CD8-positive, alpha-beta memory T cell (primary cell): ENCODE measurements at regions not wholly inside any gene's neighbourhood (a gene's known extent, or its start where the extent isn't known, plus 50 kb on each side); places are given as distances from the start of the nearest gene placed in this dataset.
"Not testable (repeated sequence)": the region's sequence is repeated elsewhere in the genome, so short reads cannot be mapped to it uniquely, and the experiment has no call there.

Source experiments
- CTCF ChIA-PET: fragments of 350-600 bp; sonication (Branson Sonifier 250); formaldehyde crosslinking; loops from one replicate; lab custom pipeline; 2021; ENCODE audit warnings: antibody characterized with exemption; lab: Charles Lee
- POLR2A ChIA-PET: fragments of 350-600 bp; sonication (Branson Sonifier 250); formaldehyde crosslinking; loops from one replicate; lab custom pipeline; 2021; ENCODE audit warnings: antibody characterized with exemption; lab: Charles Lee
- DNase-seq, 5 donors: peaks; one replicate each; pipeline versions ENCODE4 v3.0.0 to v3.0.0-alpha.2; 2020 to 2022; ENCODE audit warnings: mixed read lengths in 1 of 5
- H3K27ac ChIP-seq: one replicate; pipeline ENCODE4 v1.7.0; 2013; ENCODE audit warnings: low read depth, mild to moderate bottlenecking, low read length, moderate library complexity
- H3K27me3 ChIP-seq: 2 replicates; pipeline ENCODE4 v1.7.0; 2013; ENCODE audit warnings: low read length, mild to moderate bottlenecking; ENCODE audit not compliant: insufficient read depth, poor library complexity, severe bottlenecking
- H3K36me3 ChIP-seq: 2 replicates; pipeline ENCODE4 v1.7.0; 2013; ENCODE audit warnings: mild to moderate bottlenecking, low read length, moderate library complexity; ENCODE audit not compliant: insufficient read depth
- H3K4me1 ChIP-seq: 2 replicates; pipeline ENCODE4 v1.7.0; 2013; ENCODE audit warnings: mild to moderate bottlenecking, low read length, moderate library complexity; ENCODE audit not compliant: insufficient read depth
- H3K4me3 ChIP-seq: 2 replicates; pipeline ENCODE4 v1.7.0; 2013; ENCODE audit warnings: mild to moderate bottlenecking, low read length
- H3K9me3 ChIP-seq: 2 replicates; pipeline ENCODE4 v1.7.0; 2013; ENCODE audit warnings: mild to moderate bottlenecking, low read length
- H3K27ac Mint-ChIP-seq, 8 donors: one replicate each; pipeline ENCODE4 v1.8.0; 2020 to 2021; ENCODE audit warnings: mixed read lengths in 8 of 8, mild to moderate bottlenecking in 6 of 8, inconsistent platforms in 3 of 8, moderate library complexity in 3 of 8
- H3K27me3 Mint-ChIP-seq, 2 donors: one replicate each; pipeline ENCODE4 v1.8.0; 2020 to 2021; ENCODE audit warnings: mixed read lengths in 2 of 2, mild to moderate bottlenecking in 1 of 2, moderate library complexity in 1 of 2
- H3K36me3 Mint-ChIP-seq, 3 donors: one replicate each; pipeline ENCODE4 v1.8.0; 2020 to 2021; ENCODE audit warnings: mixed read lengths in 3 of 3, inconsistent platforms in 1 of 3, mild to moderate bottlenecking in 1 of 3
- H3K4me1 Mint-ChIP-seq, 3 donors: one replicate each; pipeline ENCODE4 v1.8.0; 2020 to 2021; ENCODE audit warnings: mixed read lengths in 3 of 3, inconsistent platforms in 1 of 3, mild to moderate bottlenecking in 1 of 3
- H3K4me3 Mint-ChIP-seq, 7 donors: one replicate each; pipeline ENCODE4 v1.8.0; 2020 to 2021; ENCODE audit warnings: mixed read lengths in 7 of 7, mild to moderate bottlenecking in 6 of 7, moderate library complexity in 4 of 7, inconsistent platforms in 2 of 7
- H3K9me3 Mint-ChIP-seq, 5 donors: one replicate each; pipeline ENCODE4 v1.8.0; 2020 to 2022; ENCODE audit warnings: mixed read lengths in 5 of 5, mild to moderate bottlenecking in 3 of 5, moderate library complexity in 2 of 5, inconsistent platforms in 1 of 5

- Mint-ChIP-seq H3K4me1 (no peaks in the 10 kb centered on the region), H3K4me3 (no peak overlapping the region), H3K27ac (peak overlapping the region in 1 of 8 donors; percentile 4), H3K9me3 (no peaks in the 10 kb centered on the region), H3K27me3 (peaks cover 6 to 24% of the 10 kb centered on the region in 2 donors), H3K36me3 (peaks cover 0 to 3% (median 0%) of the 10 kb centered on the region in 3 donors)
- POLR2A ChIA-PET, result no interaction called here
- peaks cover 4% of the 10 kb centered on the region for H3K27me3 ChIP-seq
- CTCF ChIA-PET, result no interaction called here
- H3K4me3 ChIP-seq, result no peak overlapping the region
- H3K36me3 ChIP-seq, result no peaks in the 10 kb centered on the region
- H3K9me3 ChIP-seq, result no peaks in the 10 kb centered on the region
- no peaks in the 10 kb centered on the region for H3K4me1 ChIP-seq
- no peak overlapping the region for H3K27ac ChIP-seq
- DNase-seq, result no peak
Observed at GRCh38 chr7:148500978-148501377, 89.6 kb upstream of the C7orf33 start.

DNA sequence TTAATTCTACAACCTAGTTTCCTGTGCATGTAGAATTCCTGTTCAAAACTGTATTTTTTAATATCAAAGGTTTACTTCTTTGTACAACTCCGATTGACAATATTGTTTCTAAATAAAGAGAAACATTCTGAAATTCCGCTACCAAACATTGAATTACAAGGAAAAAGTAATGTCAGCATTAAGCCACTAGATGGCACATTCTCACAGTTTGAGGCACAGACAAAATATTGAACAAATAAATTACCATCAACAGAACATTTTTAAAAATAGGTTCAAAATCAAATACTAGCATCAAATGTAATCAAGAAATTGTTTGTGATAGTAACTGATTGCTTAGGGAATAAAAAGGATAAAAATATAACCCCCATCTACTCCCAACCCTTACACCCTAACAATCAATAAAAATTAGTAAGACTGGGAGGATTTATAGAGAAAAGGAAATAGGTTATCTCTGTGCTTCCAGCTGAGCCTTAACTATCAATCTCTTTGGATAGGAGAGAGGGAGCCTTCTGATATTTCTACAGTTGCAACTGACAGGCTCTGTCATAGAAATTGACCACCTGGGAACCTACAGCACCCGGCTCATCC lies 86.6 kb upstream of the C7orf33 start:
- peaks cover 7 to 17% (median 16%) of the 10 kb centered on the region in 3 donors for H3K4me1 Mint-ChIP-seq
- no peaks in the 10 kb centered on the region for H3K9me3 Mint-ChIP-seq
- ChIA-PET CTCF (interaction anchor here (1.2 to 1.7 kb wide), 4 partner anchors 459 to 466 kb away, joined by 4 to 10 read pairs (median 4); no protein-coding TSS in a partner anchor), POLR2A (no interaction called here)
- H3K27me3 Mint-ChIP-seq, result peaks cover 6 to 24% of the 10 kb centered on the region in 2 donors
- Histone ChIP-seq H3K4me3 (no peak overlapping the region), H3K4me1 (no peaks in the 10 kb centered on the region), H3K27me3 (peaks cover 4% of the 10 kb centered on the region), H3K36me3 (no peaks in the 10 kb centered on the region), H3K9me3 (no peaks in the 10 kb centered on the region), H3K27ac (no peak overlapping the region)
- no peak overlapping the region for H3K27ac Mint-ChIP-seq
- H3K36me3 Mint-ChIP-seq, result no peaks in the 10 kb centered on the region
- DNase-seq, result peak in 2 of 5 donors; percentile 29 to 39
- no peak overlapping the region for H3K4me3 Mint-ChIP-seq

GRCh38 chr7:148505645-148506375 lies 84.8 kb upstream of the C7orf33 start:
- H3K27ac ChIP-seq, result no peak overlapping the region
- no peaks in the 10 kb centered on the region for H3K9me3 ChIP-seq
- Mint-ChIP-seq H3K27ac (no peak overlapping the region), H3K4me3 (no peak overlapping the region), H3K9me3 (no peaks in the 10 kb centered on the region), H3K27me3 (peaks cover 6 to 16% of the 10 kb centered on the region in 2 donors), H3K36me3 (no peaks in the 10 kb centered on the region), H3K4me1 (peaks cover 7 to 17% (median 16%) of the 10 kb centered on the region in 3 donors)
- ChIA-PET CTCF (interaction anchor here (1.0 to 1.7 kb wide), 3 partner anchors 10 to 462 kb away, joined by 3 to 10 read pairs (median 3); no protein-coding TSS in a partner anchor), POLR2A (no interaction called here)
- no peaks in the 10 kb centered on the region for H3K4me1 ChIP-seq
- DNase-seq, result no peak
- H3K36me3 ChIP-seq, result no peaks in the 10 kb centered on the region
- H3K4me3 ChIP-seq, result no peak overlapping the region
- no peaks in the 10 kb centered on the region for H3K27me3 ChIP-seq

- H3K4me3 ChIP-seq, H3K27ac ChIP-seq, H3K27me3 Mint-ChIP-seq, H3K27me3 ChIP-seq, DNase-seq, POLR2A ChIA-PET, H3K4me1 ChIP-seq, H3K36me3 Mint-ChIP-seq, H3K9me3 ChIP-seq, H3K9me3 Mint-ChIP-seq, H3K36me3 ChIP-seq: not testable (repeated sequence)
- H3K27ac Mint-ChIP-seq, result peak overlapping the region in 3 of 8 donors; percentile 20 to 65 (median 64)
- CTCF ChIA-PET, result interaction anchor here (1.0 kb wide), 2 partner anchors 434 to 459 kb away, joined by 3 read pairs; no protein-coding TSS in a partner anchor
- peak overlapping the region in 3 of 7 donors; percentile 19 to 34 (median 23) for H3K4me3 Mint-ChIP-seq
- peaks cover 7 to 17% (median 16%) of the 10 kb centered on the region in 3 donors for H3K4me1 Mint-ChIP-seq
Observed at GRCh38 chr7:148507064-148507573, 83.4 kb upstream of the C7orf33 start.

GRCh38 chr7:148507787-148508186 lies 82.8 kb upstream of the C7orf33 start:
- no peaks in the 10 kb centered on the region for H3K4me1 ChIP-seq
- no peaks in the 10 kb centered on the region for H3K27me3 ChIP-seq
- peaks cover 3 to 8% of the 10 kb centered on the region in 2 donors for H3K27me3 Mint-ChIP-seq
- no peak for DNase-seq
- H3K27ac Mint-ChIP-seq, result no peak overlapping the region
- no peaks in the 10 kb centered on the region for H3K9me3 ChIP-seq
- ChIA-PET POLR2A (no interaction called here), CTCF (interaction anchor here (1.0 kb wide), 1 partner anchor 434 kb away, joined by 3 read pairs; no protein-coding TSS in a partner anchor)
- peak overlapping the region in 2 of 7 donors; percentile 22 to 34 for H3K4me3 Mint-ChIP-seq
- H3K27ac ChIP-seq, result no peak overlapping the region
- no peaks in the 10 kb centered on the region for H3K36me3 ChIP-seq
- peaks cover 7 to 17% (median 16%) of the 10 kb centered on the region in 3 donors for H3K4me1 Mint-ChIP-seq
- no peak overlapping the region for H3K4me3 ChIP-seq
- no peaks in the 10 kb centered on the region for H3K36me3 Mint-ChIP-seq
- H3K9me3 Mint-ChIP-seq, result no peaks in the 10 kb centered on the region

DNA sequence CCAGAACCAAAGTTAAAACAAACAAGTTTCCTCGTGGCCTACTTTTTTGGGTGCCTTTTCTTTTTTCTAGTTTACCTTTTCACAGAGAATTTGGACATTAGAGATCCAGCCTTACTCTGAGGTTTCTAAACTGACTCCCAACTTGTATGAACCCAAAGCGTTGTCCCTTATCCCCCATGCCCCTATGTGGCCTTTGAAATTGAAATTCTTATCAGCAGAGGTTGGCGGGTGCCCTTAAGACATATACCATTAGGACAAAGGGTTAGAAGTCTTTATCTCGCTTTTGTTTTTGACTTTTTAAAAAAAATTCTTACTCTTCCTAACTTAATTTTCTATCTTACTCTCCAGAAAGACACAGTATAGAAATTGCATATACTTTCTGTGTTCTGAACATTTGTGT lies 76.3 kb upstream of the C7orf33 start:
- H3K4me1 ChIP-seq, result no peaks in the 10 kb centered on the region
- no peaks in the 10 kb centered on the region for H3K36me3 Mint-ChIP-seq
- POLR2A ChIA-PET, result no interaction called here
- no peak overlapping the region for H3K27ac ChIP-seq
- no peaks in the 10 kb centered on the region for H3K9me3 Mint-ChIP-seq
- no peaks in the 10 kb centered on the region for H3K9me3 ChIP-seq
- H3K27me3 Mint-ChIP-seq, result peaks cover 11 to 17% of the 10 kb centered on the region in 2 donors
- no peaks in the 10 kb centered on the region for H3K27me3 ChIP-seq
- H3K27ac Mint-ChIP-seq, result no peak overlapping the region
- H3K4me1 Mint-ChIP-seq, result no peaks in the 10 kb centered on the region
- H3K4me3 Mint-ChIP-seq, result no peak overlapping the region
- no peaks in the 10 kb centered on the region for H3K36me3 ChIP-seq
- H3K4me3 ChIP-seq, result no peak overlapping the region
- no peak for DNase-seq
- CTCF ChIA-PET, result no interaction called here

DNA sequence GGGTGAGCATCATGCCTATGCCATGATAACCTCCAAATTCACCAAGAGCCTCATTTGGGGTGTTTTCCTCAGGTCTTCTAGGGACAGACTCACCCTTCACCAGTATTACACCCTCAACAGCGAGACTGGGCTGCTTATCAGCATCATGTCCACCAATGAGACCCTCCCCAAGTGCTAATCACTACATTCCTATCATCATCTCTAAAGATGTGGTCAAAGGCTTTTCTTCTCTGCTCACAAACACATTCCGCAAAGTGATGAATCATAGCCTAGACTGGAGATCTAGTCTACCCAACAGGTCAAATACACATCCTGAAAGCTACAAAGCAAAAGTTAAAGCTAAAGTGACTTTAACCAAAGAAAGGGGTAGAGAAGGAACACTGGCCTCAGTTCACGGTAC lies 75.3 kb upstream of the C7orf33 start:
- Histone ChIP-seq H3K27me3 (no peaks in the 10 kb centered on the region), H3K27ac (no peak overlapping the region), H3K4me1 (no peaks in the 10 kb centered on the region), H3K4me3 (no peak overlapping the region), H3K36me3 (no peaks in the 10 kb centered on the region), H3K9me3 (no peaks in the 10 kb centered on the region)
- H3K27ac Mint-ChIP-seq, result no peak overlapping the region
- ChIA-PET POLR2A (no interaction called here), CTCF (no interaction called here)
- no peaks in the 10 kb centered on the region for H3K36me3 Mint-ChIP-seq
- H3K4me1 Mint-ChIP-seq, result no peaks in the 10 kb centered on the region
- H3K9me3 Mint-ChIP-seq, result no peaks in the 10 kb centered on the region
- DNase-seq, result no peak
- H3K4me3 Mint-ChIP-seq, result no peak overlapping the region
- peaks cover 16 to 19% of the 10 kb centered on the region in 2 donors for H3K27me3 Mint-ChIP-seq
